HepG2 (cell line): ENCODE measurements at regions not wholly inside any gene's neighbourhood (a gene's known extent, or its start where the extent isn't known, plus 50 kb on each side); places are given as distances from the start of the nearest gene placed in this dataset.

Source experiments
- ATAC-seq: fragments of 200-7000 bp; cut with Tn5 transposase; 3 replicates; pipeline ENCODE4 v1.9.1; 2020; ENCODE audit warnings: mild to moderate bottlenecking, moderate library complexity
- BruUV-seq: library from RNA; stranded (reverse); fragments of 400-500 nt; replicated peaks from 2 replicates; lab custom pipeline; 2021; lab: Mats Ljungman, UMichigan
- CTCF ChIA-PET: fragments of 300-600 bp; formaldehyde crosslinking; extraction: SDS; loops from one replicate; lab custom pipeline; 2021; ENCODE audit warnings: low total read pairs, inconsistent platforms, low intra/inter-chr PET ratio; lab: Yijun Ruan, JAX
- POLR2A ChIA-PET: fragments of 350-600 bp; sonication (Branson Sonifier 250); formaldehyde crosslinking; loops from one replicate; lab custom pipeline; 2020; ENCODE audit warnings: antibody characterized with exemption, inconsistent platforms; lab: Yijun Ruan, JAX
- DNase-seq: peaks from one replicate; pipeline ENCODE4 v3.0.0-alpha.2; 2015; ENCODE audit warnings: low spot score
- FAIRE-seq: peaks from 3 replicates; lab custom pipeline; 2011; peaks lifted over from hg19 to GRCh38; lab: Jason Lieb, UNC
- H2AFZ ChIP-seq: one replicate; pipeline ENCODE4 v1.6.1; 2011; ENCODE audit warnings: low read length, inconsistent platforms
- H3K27ac ChIP-seq: fragments of 300-600 bp; 3 replicates; pipeline ENCODE4 v1.8.0; 2011; ENCODE audit warnings: mixed run types, mild to moderate bottlenecking, mixed read lengths, low read length, inconsistent platforms; ENCODE audit not compliant: insufficient read depth; ENCODE audit errors: extremely low read length
- H3K27me3 ChIP-seq, 2 experiments: fragments of 200-600 bp in 1 of 2; 2 replicates in 1 of 2; 3 replicates in 1 of 2; pipeline versions ENCODE4 v1.6.0 to v1.8.0; 2011; ENCODE audit warnings: low read length in 2 of 2, mild to moderate bottlenecking in 2 of 2, moderate library complexity in 2 of 2, inconsistent platforms in 1 of 2; ENCODE audit not compliant: insufficient read depth in 2 of 2, control insufficient read depth in 1 of 2
- H3K36me3 ChIP-seq, 2 experiments: fragments of 200-600 bp in 1 of 2; replicated peaks in 1 of 2; 2 replicates in 1 of 2; 3 replicates in 1 of 2; pipeline versions ENCODE4 v1.5.1 to v1.8.0; 2011; ENCODE audit warnings: low read length in 2 of 2, inconsistent platforms in 1 of 2; ENCODE audit not compliant: insufficient read depth in 2 of 2, control insufficient read depth in 1 of 2
- H3K4me1 ChIP-seq: 2 replicates; pipeline ENCODE4 v1.5.1; 2012; ENCODE audit warnings: low read length, inconsistent platforms; ENCODE audit not compliant: insufficient read depth
- H3K4me2 ChIP-seq: 2 replicates; pipeline ENCODE4 v1.6.0; 2011; ENCODE audit warnings: low read depth, low read length, inconsistent platforms
- H3K4me3 ChIP-seq, 3 experiments: fragments of 200-600 bp in 1 of 3; sonication (generic), shearing (Covaris generic) in 1 of 3; replicated peaks in 1 of 3; 2 replicates each; pipeline ENCODE4 v1.5.1; 2011 to 2016; ENCODE audit warnings: low read length in 3 of 3, inconsistent platforms in 2 of 3, low read depth in 2 of 3, mild to moderate bottlenecking in 2 of 3, control low read depth in 1 of 3, mixed read lengths in 1 of 3; ENCODE audit not compliant: insufficient read depth in 1 of 3
- H3K79me2 ChIP-seq: one replicate; pipeline ENCODE4 v1.6.1; 2011; ENCODE audit warnings: low read length, inconsistent platforms; ENCODE audit not compliant: insufficient read depth
- H3K9ac ChIP-seq: 2 replicates; pipeline ENCODE4 v1.6.0; 2011; ENCODE audit warnings: mild to moderate bottlenecking, low read depth, low read length, inconsistent platforms; ENCODE audit not compliant: insufficient read depth
- H3K9me3 ChIP-seq: 2 replicates; pipeline ENCODE4 v1.5.1; 2012; ENCODE audit warnings: mild to moderate bottlenecking, low read length
- H4K20me1 ChIP-seq: 2 replicates; pipeline ENCODE4 v1.6.0; 2011; ENCODE audit warnings: inconsistent platforms, mild to moderate bottlenecking, low read length, moderate library complexity; ENCODE audit not compliant: insufficient read depth
- BCL3 ChIP-seq: sonication (generic); formaldehyde crosslinking; IDR thresholded peaks from 2 replicates; pipeline ENCODE4 v1.5.1; 2020; ENCODE audit warnings: mild to moderate bottlenecking, missing genetic modification reagents, moderate library complexity
- CBX2 ChIP-seq, 2 experiments: fragments of 200-600 bp in 1 of 2; sonication (generic); formaldehyde crosslinking in 1 of 2; IDR thresholded peaks; 2 replicates each; pipeline versions ENCODE4 v1.7.0 to v1.8.1; 2018 to 2022; ENCODE audit warnings: low read depth in 2 of 2, low read length in 1 of 2, mild to moderate bottlenecking in 1 of 2, missing genetic modification reagents in 1 of 2
- CENPX ChIP-seq: sonication (generic); formaldehyde crosslinking; IDR thresholded peaks from 2 replicates; pipeline ENCODE4 v1.9.0; 2021; ENCODE audit warnings: mild to moderate bottlenecking, missing genetic modification reagents, moderate library complexity
- HIVEP1 ChIP-seq: sonication (generic); formaldehyde crosslinking; IDR thresholded peaks from 2 replicates; pipeline ENCODE4 v1.4.0; 2020; ENCODE audit warnings: mild to moderate bottlenecking, missing genetic modification reagents
- ISL2 ChIP-seq: sonication (generic); formaldehyde crosslinking; IDR thresholded peaks from 2 replicates; pipeline ENCODE4 v1.5.0; 2020; ENCODE audit warnings: missing genetic modification reagents
- RBAK ChIP-seq: sonication (generic); formaldehyde crosslinking; IDR thresholded peaks from 2 replicates; pipeline ENCODE4 v1.5.1; 2020; ENCODE audit warnings: mild to moderate bottlenecking, missing genetic modification reagents
- RBM22 ChIP-seq: fragments of 200-400 bp; formaldehyde crosslinking; optimal IDR thresholded peaks from 2 replicates; pipeline ENCODE3; 2017; ENCODE audit warnings: mild to moderate bottlenecking, low read length, moderate library complexity
- THAP8 ChIP-seq: sonication (generic); formaldehyde crosslinking; IDR thresholded peaks from 2 replicates; pipeline ENCODE4 v1.5.1; 2020; ENCODE audit warnings: missing genetic modification reagents, mild to moderate bottlenecking, borderline replicate concordance
- ZNF136 ChIP-seq: sonication (generic); formaldehyde crosslinking; IDR thresholded peaks from 2 replicates; pipeline ENCODE4 v1.8.1; 2022; ENCODE audit warnings: low read depth, mild to moderate bottlenecking, moderate library complexity, missing genetic modification reagents
- ZNF17 ChIP-seq: sonication (generic); formaldehyde crosslinking; IDR thresholded peaks from 2 replicates; pipeline ENCODE4 v1.5.0; 2020; ENCODE audit warnings: mild to moderate bottlenecking, missing genetic modification reagents
- ZNF407 ChIP-seq: sonication (generic); formaldehyde crosslinking; IDR thresholded peaks from one replicate; pipeline ENCODE4 v1.5.1; 2020; ENCODE audit warnings: mild to moderate bottlenecking, missing genetic modification reagents; ENCODE audit errors: not compliant biosample characterization
- ZNF598 ChIP-seq: sonication (generic); formaldehyde crosslinking; IDR thresholded peaks from 2 replicates; pipeline ENCODE4 v1.5.1; 2020; ENCODE audit warnings: mild to moderate bottlenecking, missing genetic modification reagents, borderline replicate concordance
- WGBS: methylation state at CpG from one replicate; pipeline ENCODE4 v1.1.6; 2017; ENCODE audit warnings: low lambda C conversion rate; 5-methylcytosine and 5-hydroxymethylcytosine counted together
- in situ Hi-C: cut with HindIII; loops from 2 replicates; pipeline ENCODE4 v1.10.0; 2017; ENCODE audit warnings: low pct_unique_long_range_greater_than_20kb; ENCODE audit not compliant: extremely low pct_ligation_motif_present
- intact Hi-C: fragments of 100-400 bp; cut with micrococcal nuclease; formaldehyde crosslinking; loops from one replicate; pipeline ENCODE4 v1.10.0; 2022; ENCODE audit not compliant: unreplicated experiment

GRCh38 chr20:23203951-23204730 is 118.0 kb upstream of the CD93 start:
- no peak overlapping the region for H3K9ac ChIP-seq
- no peak overlapping the region for H3K4me2 ChIP-seq
- no TSS peak for BruUV-seq
- intact Hi-C loops, result no loop called here
- ATAC-seq (no peak), DNase-seq (no peak), FAIRE-seq (no peak)
- H3K27me3 ChIP-seq, result peaks cover 0 to 14% of the 10 kb centered on the region in 2 experiments; a peak in 2 of 5 replicates
- H3K9me3 ChIP-seq, result no peaks in the 10 kb centered on the region
- H3K79me2 ChIP-seq, result no peaks in the 10 kb centered on the region
- POLR2A ChIA-PET, result no interaction called here
- H3K4me3 ChIP-seq, result no peak overlapping the region
- H3K4me1 ChIP-seq, result no peaks in the 10 kb centered on the region
- in situ Hi-C loops, result loop anchor here (5.0 to 10.0 kb wide), 2 partner anchors 512 to 869 kb away; no protein-coding TSS in a partner anchor
- WGBS, result 52% methylated on average over 9 of the region's 9 CpGs
- no peaks in the 10 kb centered on the region for H3K36me3 ChIP-seq
- H2AFZ ChIP-seq, result no peak overlapping the region
- no peak overlapping the region for H3K27ac ChIP-seq
- CTCF ChIA-PET, result no interaction called here
- H4K20me1 ChIP-seq, result no peaks in the 10 kb centered on the region
- TF ChIP-seq BCL3 (CRISPR knock-in tag), result no peak
- no peak for TF ChIP-seq ZNF17
- TF ChIP-seq ZNF598 (CRISPR knock-in tag), result no peak
- TF ChIP-seq THAP8, result no peak
- no peak for TF ChIP-seq ISL2
- no peak for TF ChIP-seq RBAK (CRISPR knock-in tag)
- TF ChIP-seq HIVEP1, result no peak
- no peak for TF ChIP-seq ZNF407
- no peak for TF ChIP-seq CBX2 (IDR thresholded peaks at IDR 0.05; ENCODE audit: low read depth, low read length)
- no peak for TF ChIP-seq CBX2 (CRISPR knock-in tag; IDR thresholded peaks at IDR 0.05; ENCODE audit: low read depth)
- TF ChIP-seq RBM22, result no peak
- no peak for TF ChIP-seq ZNF136 (CRISPR knock-in tag)
- no peak for TF ChIP-seq CENPX (CRISPR knock-in tag)
